Right renal pelvis (tissue), 4 donors: ENCODE measurements at regions not wholly inside any gene's neighbourhood (a gene's known extent, or its start where the extent isn't known, plus 50 kb on each side); places are given as distances from the start of the nearest gene placed in this dataset.

Experiments
- DNase-seq, 4 donors: peaks; one replicate each; pipeline ENCODE4 v3.0.0-alpha.2; 2013; ENCODE audit warnings: low read depth in 4 of 4, low spot score in 3 of 4, missing footprints in 1 of 4

GRCh38 chr10:44064987-44065787 lies 319.7 kb downstream of the CXCL12 start:
- DNase-seq, result no peak

- no peak for DNase-seq
Observed at GRCh38 chr10:44064317-44064716, 320.6 kb downstream of the CXCL12 start.

- no peak for DNase-seq
Observed at GRCh38 chr10:44063686-44064085, 321.2 kb downstream of the CXCL12 start.

- no peak for DNase-seq
Observed at GRCh38 chr10:44060719-44061118, 324.2 kb downstream of the CXCL12 start.

GRCh38 chr10:44060221-44060620 lies 324.7 kb downstream of the CXCL12 start:
- DNase-seq, result no peak

GRCh38 chr10:44058259-44058658 lies 326.6 kb downstream of the CXCL12 start:
- no peak for DNase-seq

- DNase-seq, result no peak
Observed at GRCh38 chr10:44056967-44057805, 327.7 kb downstream of the CXCL12 start.

- DNase-seq, result no peak
Observed at GRCh38 chr10:44056206-44056605, 328.7 kb downstream of the CXCL12 start.

GRCh38 chr10:44054046-44054445 lies 330.9 kb downstream of the CXCL12 start:
- DNase-seq, result no peak

GRCh38 chr10:44053391-44053790 lies 331.5 kb downstream of the CXCL12 start:
- no peak for DNase-seq

- no peak for DNase-seq
Observed at GRCh38 chr10:44051584-44052385, 333.1 kb downstream of the CXCL12 start.

- no peak for DNase-seq
Observed at GRCh38 chr10:44051091-44051490, 333.8 kb downstream of the CXCL12 start.

- no peak for DNase-seq
Observed at GRCh38 chr10:44049301-44050015, 335.4 kb downstream of the CXCL12 start.

- DNase-seq, result no peak
Observed at GRCh38 chr10:44047361-44047760, 337.5 kb downstream of the CXCL12 start.

- no peak for DNase-seq
Observed at GRCh38 chr10:44046605-44047004, 338.3 kb downstream of the CXCL12 start.

- DNase-seq, result no peak
Observed at GRCh38 chr10:44045020-44045419, 339.9 kb downstream of the CXCL12 start.

- DNase-seq, result no peak
Observed at GRCh38 chr10:44044549-44044948, 340.3 kb downstream of the CXCL12 start.

GRCh38 chr10:44043646-44044375 lies 341.1 kb downstream of the CXCL12 start:
- DNase-seq, result no peak

GRCh38 chr10:44042926-44043602 lies 341.8 kb downstream of the CXCL12 start:
- DNase-seq, result no peak
